ENCODE measurements at regions not wholly inside any gene's neighbourhood (a gene's known extent, or its start where the extent isn't known, plus 50 kb on each side); places are given as distances from the start of the nearest gene placed in this dataset.
A peak's percentile ranks its signal among the peaks of the same experiment; 100 is the strongest.
"Not testable (repeated sequence)": the region's sequence is repeated elsewhere in the genome, so short reads cannot be mapped to it uniquely, and the experiment has no call there.

DNA sequence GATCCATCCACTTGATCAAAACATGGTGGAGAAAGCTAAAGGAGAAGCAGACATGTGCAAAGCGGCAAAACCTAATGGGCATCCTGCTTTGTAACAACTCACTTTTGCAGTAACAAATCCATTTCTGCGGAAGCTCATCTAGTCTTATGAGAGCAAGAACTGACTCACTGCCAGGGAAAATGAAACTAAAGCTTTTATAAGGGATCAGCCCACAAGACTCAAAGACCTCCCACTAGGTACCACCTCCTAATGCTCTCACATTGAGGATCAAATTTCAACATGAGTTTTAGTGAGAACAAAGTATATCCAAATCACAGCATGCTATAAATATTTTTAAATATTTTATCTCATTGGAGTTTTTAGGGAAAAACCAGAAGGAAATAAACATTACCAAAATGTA, 120.1 kb upstream of the GNAI1 start:
- in situ Hi-C loops (cut with HindIII; ENCODE audit: low sequenced_read_pairs): no loop called here
- TF ChIP-seq, protein P1, sequence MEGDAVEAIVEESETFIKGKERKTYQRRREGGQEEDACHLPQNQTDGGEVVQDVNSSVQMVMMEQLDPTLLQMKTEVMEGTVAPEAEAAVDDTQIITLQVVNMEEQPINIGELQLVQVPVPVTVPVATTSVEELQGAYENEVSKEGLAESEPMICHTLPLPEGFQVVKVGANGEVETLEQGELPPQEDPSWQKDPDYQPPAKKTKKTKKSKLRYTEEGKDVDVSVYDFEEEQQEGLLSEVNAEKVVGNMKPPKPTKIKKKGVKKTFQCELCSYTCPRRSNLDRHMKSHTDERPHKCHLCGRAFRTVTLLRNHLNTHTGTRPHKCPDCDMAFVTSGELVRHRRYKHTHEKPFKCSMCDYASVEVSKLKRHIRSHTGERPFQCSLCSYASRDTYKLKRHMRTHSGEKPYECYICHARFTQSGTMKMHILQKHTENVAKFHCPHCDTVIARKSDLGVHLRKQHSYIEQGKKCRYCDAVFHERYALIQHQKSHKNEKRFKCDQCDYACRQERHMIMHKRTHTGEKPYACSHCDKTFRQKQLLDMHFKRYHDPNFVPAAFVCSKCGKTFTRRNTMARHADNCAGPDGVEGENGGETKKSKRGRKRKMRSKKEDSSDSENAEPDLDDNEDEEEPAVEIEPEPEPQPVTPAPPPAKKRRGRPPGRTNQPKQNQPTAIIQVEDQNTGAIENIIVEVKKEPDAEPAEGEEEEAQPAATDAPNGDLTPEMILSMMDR (IDR thresholded peaks at IDR 0.05; ENCODE audit: low read depth, low read length, missing control alignments): no peak
- peak; percentile 57 for DNase-seq (ENCODE audit: low read depth)
- no peak overlapping the region for H3K4me3 ChIP-seq (ENCODE audit: low read depth, low read length)

DNA sequence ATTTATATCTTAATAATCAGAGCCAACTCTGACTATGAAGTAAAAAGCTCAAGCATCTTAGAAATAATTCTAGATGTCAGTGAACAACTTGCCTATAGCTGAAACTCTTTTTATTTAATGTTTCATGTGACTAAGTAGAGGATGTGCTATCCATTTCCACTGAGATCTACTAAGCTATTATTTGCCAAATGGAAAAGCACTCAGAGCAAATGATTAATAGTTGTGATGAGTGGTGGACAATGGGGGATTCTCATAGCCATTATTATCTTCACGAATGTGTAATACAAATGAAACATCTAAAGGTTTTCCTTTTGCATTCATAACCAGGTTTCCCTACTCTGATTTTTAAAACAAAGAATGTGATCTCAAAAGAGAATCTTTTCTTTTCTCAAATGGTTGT, 126.6 kb upstream of the GNAI1 start:
- TF ChIP-seq, protein P1 (IDR thresholded peaks at IDR 0.05; ENCODE audit: low read depth, low read length, missing control alignments): no peak
- in situ Hi-C loops (cut with HindIII; ENCODE audit: low sequenced_read_pairs): no loop called here
- H3K4me3 ChIP-seq (ENCODE audit: low read depth, low read length): no peak overlapping the region
- no peak for DNase-seq (ENCODE audit: low read depth)

DNA sequence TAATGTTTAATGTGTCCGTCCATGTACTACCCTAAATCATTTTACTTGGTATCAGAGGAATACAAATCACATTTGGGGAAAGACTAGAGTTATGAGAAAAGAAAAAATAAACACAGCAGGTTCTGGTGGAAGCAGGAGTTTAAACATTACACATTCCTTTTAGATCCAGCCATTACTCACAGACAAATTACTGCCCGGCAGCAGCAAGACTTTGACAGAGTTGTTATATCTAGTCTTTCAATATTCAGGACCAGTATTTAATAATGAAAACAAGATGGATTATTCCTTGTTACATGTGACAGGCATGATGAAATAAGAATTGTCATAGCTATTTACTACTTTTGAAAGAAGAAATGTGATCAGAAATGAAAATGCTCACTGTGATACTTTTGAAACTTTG, 131.8 kb upstream of the GNAI1 start:
- TF ChIP-seq, protein P1 (IDR thresholded peaks at IDR 0.05; ENCODE audit: low read depth, low read length, missing control alignments): no peak
- DNase-seq (ENCODE audit: low read depth): no peak
- H3K4me3 ChIP-seq (ENCODE audit: low read depth, low read length): no peak overlapping the region
- in situ Hi-C loops (cut with HindIII; ENCODE audit: low sequenced_read_pairs): no loop called here

DNA sequence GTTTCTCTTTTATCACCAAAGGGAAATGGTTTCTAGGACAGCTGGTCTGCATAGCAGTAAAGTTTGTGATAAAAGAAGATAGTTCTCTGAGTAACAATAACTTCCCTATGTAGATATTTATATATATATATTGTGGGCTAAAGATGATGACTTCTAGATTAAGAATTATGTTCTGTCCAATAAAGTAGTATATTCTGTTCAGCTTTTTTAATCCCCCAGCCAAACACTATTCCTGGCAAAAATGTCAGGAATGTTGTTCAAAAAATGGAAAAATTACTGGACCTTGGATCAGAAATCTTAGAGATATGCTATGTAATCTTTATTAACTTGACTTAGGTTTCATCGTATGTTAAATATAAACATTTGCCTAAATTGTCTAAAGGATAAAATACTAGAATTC, 136.3 kb upstream of the GNAI1 start:
- no peak overlapping the region for H3K4me3 ChIP-seq (ENCODE audit: low read depth, low read length)
- in situ Hi-C loops (cut with HindIII; ENCODE audit: low sequenced_read_pairs): no loop called here
- no peak for DNase-seq (ENCODE audit: low read depth)
- TF ChIP-seq, protein P1 (IDR thresholded peaks at IDR 0.05; ENCODE audit: low read depth, low read length, missing control alignments): no peak

DNA sequence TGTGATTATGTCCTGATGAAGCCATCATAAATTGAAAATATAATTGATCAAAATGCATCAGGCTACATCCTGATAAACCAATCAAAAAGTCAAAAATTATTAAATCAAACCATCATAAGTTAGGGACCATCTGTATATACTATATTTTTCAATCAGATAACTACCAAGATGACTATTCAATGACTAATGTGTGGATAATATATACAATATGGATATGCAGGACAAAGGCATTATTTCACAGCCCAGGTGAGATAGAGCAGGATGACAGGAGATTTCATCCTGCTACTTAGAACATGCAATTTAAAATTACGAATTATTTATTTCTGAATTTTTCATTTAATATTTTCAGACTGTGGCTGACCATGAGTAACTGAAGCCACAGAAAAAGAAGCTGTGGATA, 137.3 kb upstream of the GNAI1 start:
- in situ Hi-C loops (cut with HindIII; ENCODE audit: low sequenced_read_pairs): no loop called here
- TF ChIP-seq, protein P1 (IDR thresholded peaks at IDR 0.05; ENCODE audit: low read depth, low read length, missing control alignments): no peak
- H3K4me3 ChIP-seq (ENCODE audit: low read depth, low read length): no peak overlapping the region
- DNase-seq (ENCODE audit: low read depth): no peak

DNA sequence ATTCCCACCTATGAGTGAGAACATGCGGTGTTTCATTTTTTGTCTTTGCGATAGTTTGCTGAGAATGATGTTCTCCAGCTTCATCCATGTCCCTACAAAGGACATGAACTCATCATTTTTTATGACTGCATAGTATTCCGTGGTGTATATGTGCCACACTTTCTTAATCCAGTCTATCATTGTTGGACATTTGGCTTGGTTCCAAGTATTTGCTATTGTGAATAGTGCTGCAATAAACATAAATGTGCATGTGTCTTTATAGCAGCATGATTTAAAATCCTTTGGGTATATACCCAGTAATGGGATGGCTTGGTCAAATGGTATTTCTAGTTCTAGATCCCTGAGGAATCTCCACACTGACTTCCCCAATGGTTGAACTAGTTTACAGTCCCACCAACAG, 138.9 kb upstream of the GNAI1 start:
- H3K4me3 ChIP-seq (ENCODE audit: low read depth, low read length); in situ Hi-C loops (cut with HindIII; ENCODE audit: low sequenced_read_pairs): not testable (repeated sequence)

DNA sequence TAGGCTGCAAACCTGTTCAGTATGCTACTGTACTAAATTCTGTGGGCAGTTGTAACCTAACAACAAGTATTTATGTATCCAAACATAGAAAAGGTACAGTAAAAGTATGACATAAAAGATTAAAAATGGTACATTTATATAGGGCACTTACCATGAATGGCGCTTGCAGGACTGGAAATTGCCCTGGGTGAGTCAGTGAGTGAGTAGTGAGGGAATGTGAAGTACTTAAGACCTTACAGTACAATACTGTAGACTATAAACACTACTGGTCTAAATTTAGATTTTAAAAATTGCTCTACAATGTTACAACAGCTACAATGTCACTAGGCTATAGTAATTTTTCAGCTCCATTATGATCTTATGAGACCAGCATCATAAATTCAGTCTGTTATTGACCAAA, 146.0 kb upstream of the GNAI1 start:
- DNase-seq (ENCODE audit: low read depth): no peak
- in situ Hi-C loops (cut with HindIII; ENCODE audit: low sequenced_read_pairs): no loop called here
- H3K4me3 ChIP-seq (ENCODE audit: low read depth, low read length): no peak overlapping the region

More for the DNA sequence above, 138.9 kb upstream of the GNAI1 start:
- DNase-seq (ENCODE audit: low read depth): not testable (repeated sequence)

More for the DNA sequence above, 146.0 kb upstream of the GNAI1 start:
- TF ChIP-seq, protein P1 (IDR thresholded peaks at IDR 0.05; ENCODE audit: low read depth, low read length, missing control alignments): no peak

Data from astrocyte of the cerebellum (primary cell).